ENCODE measurements at regions not wholly inside any gene's neighbourhood (a gene's known extent, or its start where the extent isn't known, plus 50 kb on each side); places are given as distances from the start of the nearest gene placed in this dataset.
"Not testable (repeated sequence)": the region's sequence is repeated elsewhere in the genome, so short reads cannot be mapped to it uniquely, and the experiment has no call there.

DNA sequence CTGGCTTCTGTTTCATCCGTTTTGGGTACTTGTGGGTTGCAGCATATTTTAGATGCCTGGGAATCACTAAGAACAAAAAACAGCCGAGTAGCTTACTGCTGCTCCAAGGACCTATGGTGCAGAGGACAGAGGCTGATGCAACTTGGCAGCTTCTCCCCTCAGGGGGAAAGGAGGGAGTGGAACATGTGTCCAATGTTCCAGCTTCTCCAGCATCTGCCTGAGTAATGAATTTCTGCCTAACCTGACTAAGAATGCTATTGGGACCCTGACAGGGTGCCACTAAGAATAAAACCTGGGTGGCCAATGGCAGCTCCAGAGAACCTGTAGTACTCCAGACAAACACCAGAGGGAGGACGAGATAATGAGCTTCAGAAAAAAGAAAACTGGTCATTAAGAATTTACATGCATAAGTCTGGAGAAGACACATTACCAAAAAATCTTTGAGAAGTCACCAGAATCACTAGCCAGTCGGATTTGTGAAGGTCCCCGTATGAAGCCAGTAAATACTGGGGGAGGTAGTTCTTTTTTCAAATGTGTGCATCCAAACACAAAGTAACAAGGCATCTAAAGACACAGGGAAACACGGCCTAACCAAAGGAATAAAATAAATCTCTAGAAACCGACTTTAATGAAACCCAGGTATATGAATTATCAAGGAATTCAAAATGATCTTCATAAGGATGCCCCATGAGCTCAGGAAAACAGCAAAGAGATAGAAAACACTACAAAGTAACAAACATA lies 293.5 kb downstream of the HINT1 start:
- no peaks in the 10 kb centered on the region for H3K9me3 ChIP-seq
- TF ChIP-seq, protein P1, sequence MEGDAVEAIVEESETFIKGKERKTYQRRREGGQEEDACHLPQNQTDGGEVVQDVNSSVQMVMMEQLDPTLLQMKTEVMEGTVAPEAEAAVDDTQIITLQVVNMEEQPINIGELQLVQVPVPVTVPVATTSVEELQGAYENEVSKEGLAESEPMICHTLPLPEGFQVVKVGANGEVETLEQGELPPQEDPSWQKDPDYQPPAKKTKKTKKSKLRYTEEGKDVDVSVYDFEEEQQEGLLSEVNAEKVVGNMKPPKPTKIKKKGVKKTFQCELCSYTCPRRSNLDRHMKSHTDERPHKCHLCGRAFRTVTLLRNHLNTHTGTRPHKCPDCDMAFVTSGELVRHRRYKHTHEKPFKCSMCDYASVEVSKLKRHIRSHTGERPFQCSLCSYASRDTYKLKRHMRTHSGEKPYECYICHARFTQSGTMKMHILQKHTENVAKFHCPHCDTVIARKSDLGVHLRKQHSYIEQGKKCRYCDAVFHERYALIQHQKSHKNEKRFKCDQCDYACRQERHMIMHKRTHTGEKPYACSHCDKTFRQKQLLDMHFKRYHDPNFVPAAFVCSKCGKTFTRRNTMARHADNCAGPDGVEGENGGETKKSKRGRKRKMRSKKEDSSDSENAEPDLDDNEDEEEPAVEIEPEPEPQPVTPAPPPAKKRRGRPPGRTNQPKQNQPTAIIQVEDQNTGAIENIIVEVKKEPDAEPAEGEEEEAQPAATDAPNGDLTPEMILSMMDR (IDR thresholded peaks at IDR 0.05): peak; percentile 72
- no peak overlapping the region for H3K27ac ChIP-seq
- no peak overlapping the region for H3K9ac ChIP-seq (ENCODE audit: low read depth in 2 of 2, low read length in 2 of 2)
- H3K27me3 ChIP-seq: no peaks in the 10 kb centered on the region
- intact Hi-C loops (cut with DNase I): loop anchor here (2.0 to 5.0 kb wide), 2 partner anchors 41 to 239 kb away; no protein-coding TSS in a partner anchor
- no peaks in the 10 kb centered on the region for H3K4me1 ChIP-seq
- DNase-seq: peak; percentile 49
- H3K4me3 ChIP-seq: no peak overlapping the region
- no peaks in the 10 kb centered on the region for H3K36me3 ChIP-seq

DNA sequence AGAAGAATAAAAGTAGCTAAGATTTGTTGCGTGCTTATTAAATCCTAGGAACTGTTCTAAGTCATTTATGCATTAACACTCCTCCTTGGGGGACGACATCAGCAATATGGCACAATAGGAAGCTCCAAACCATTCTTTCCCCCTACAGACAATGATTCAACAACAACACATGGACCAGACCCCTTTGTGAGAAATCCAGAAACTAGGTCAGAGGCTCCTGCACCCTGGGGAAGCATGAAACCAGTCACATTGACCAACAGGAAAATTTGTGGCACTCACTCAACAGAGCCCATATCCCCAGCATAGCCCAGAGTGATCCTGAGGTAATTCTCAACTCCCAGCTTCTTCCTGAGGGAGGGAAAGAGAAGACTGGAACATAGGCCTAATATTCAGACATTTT lies 294.4 kb downstream of the HINT1 start:
- Histone ChIP-seq H3K4me3 (no peak overlapping the region), H3K27me3 (no peaks in the 10 kb centered on the region), H3K27ac (no peak overlapping the region), H3K9ac (ENCODE audit: low read depth in 2 of 2, low read length in 2 of 2) (no peak overlapping the region), H3K9me3 (no peaks in the 10 kb centered on the region), H3K36me3 (no peaks in the 10 kb centered on the region), H3K4me1 (no peaks in the 10 kb centered on the region)
- intact Hi-C loops (cut with DNase I): loop anchor here (2.0 to 5.0 kb wide), 2 partner anchors 42 to 240 kb away; no protein-coding TSS in a partner anchor
- no peak for DNase-seq
- TF ChIP-seq, protein P1 (IDR thresholded peaks at IDR 0.05): no peak

DNA sequence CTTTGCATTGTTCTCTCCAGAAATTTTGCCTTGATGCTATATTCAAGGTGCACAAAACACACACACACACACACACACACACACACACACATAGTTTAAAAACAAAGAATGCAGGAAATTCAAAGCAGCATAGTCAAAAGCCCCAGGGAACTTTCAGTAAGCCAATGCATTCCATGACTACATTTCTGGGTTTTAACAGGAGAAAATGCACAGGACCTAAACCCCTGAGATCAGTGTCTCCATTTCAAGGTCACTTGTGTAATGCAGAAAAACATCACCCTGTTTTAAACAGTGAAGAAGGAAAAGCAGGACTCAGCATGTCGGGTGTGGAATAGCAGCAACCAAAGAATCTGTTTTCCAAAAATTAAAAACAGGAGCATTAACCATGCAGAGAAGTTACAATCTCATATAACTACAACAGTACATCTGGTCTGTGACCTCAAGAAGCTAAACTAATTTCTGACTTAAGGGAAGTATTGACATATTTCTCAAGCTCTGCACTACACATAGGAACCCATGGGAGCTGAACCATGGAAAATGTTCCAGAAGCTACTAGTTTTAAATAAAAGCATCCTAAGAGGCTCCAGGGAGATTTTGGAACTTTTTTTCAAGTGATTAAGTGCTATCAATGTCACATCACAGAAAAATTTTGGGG lies 296.7 kb downstream of the HINT1 start:
- Histone ChIP-seq H3K4me1 (no peaks in the 10 kb centered on the region), H3K4me3 (no peak overlapping the region), H3K9me3 (no peaks in the 10 kb centered on the region), H3K27me3 (no peaks in the 10 kb centered on the region), H3K27ac (no peak overlapping the region), H3K36me3 (no peaks in the 10 kb centered on the region), H3K9ac (ENCODE audit: low read depth in 2 of 2, low read length in 2 of 2) (no peak overlapping the region)
- no peak for DNase-seq
- TF ChIP-seq, protein P1 (IDR thresholded peaks at IDR 0.05): no peak
- intact Hi-C loops (cut with DNase I): no loop called here

DNA sequence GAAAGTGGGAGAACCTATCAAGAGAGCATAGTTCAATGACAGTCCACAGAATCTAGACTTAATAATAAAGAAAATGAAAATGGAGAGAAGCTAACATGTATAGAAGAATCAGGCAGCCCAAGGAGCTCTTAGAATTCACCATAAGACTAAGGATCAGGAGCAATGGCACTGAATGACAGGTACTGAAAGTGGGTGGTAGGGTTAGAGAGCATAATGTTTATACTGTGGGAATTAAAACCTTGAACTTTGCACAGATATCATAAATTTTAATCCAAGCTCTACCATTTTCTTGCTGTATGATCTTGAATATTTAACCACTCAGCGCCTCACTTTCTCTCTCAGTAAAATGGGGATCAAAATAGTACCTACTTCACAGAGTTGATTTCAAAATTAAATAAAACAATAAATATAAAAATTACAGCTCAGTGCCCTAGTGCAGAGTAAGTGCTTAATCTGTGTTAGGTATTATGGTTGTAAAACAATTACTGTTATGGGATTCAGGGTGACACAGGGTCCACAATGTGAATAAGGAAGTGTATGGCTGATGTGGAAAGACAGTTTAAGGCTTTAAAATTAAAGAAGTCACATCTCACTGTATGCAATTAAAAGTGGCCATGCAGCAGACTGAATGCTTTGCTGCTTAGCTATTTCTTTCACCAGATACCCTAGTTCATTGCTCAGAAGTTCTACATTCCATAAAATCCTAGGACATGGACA lies 319.8 kb downstream of the HINT1 start:
- intact Hi-C loops (cut with DNase I): no loop called here
- H3K9ac ChIP-seq (ENCODE audit: low read depth in 2 of 2, low read length in 2 of 2): no peak overlapping the region
- no peak for DNase-seq
- H3K4me1 ChIP-seq: no peaks in the 10 kb centered on the region
- H3K27me3 ChIP-seq: no peaks in the 10 kb centered on the region
- TF ChIP-seq, protein P1 (IDR thresholded peaks at IDR 0.05): no peak
- no peak overlapping the region for H3K4me3 ChIP-seq
- no peaks in the 10 kb centered on the region for H3K36me3 ChIP-seq
- H3K27ac ChIP-seq: no peak overlapping the region
- H3K9me3 ChIP-seq: no peaks in the 10 kb centered on the region

DNA sequence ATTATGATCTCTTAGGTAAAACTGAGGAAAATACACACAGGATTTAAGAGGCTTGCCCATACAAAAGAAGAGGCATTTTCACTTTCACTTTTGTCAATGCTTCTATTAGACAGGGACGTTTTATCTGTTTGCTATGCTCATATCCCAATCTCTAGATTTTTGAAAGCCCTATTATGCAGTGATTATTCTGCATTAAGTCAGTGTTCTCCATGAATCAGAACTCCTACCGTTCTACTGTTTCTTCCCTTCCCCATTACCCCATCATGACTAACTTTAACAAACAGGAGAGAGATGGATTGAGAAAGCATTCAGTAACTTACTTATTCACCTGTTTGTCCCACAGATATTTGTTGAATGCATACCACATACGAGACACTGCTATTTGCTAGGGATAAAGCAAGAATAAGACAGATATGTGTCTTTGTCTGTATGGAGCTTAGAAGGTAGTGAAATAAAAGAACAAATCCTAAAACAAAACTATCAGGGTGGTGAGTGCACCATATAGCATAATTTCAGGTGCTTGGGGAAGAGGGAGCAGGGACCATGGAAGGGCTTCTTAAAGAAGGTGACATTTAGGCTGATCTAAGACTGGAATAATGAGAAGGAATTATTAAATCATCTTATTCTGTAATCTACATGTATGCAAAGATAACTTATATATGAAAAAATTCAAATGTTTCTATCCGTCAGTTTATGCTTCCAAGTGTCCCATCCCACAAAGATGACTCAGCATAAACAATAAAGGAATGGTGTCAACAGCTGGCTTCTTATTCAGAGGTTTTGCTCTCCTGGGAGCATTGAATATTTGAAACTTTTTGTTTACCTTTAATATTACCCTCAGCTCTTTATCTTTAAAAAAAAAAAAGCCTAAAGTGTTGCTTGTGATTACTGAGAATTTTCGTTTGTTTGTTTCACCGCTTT lies 328.1 kb downstream of the HINT1 start:
- intact Hi-C loops (cut with DNase I): no loop called here
- H3K36me3 ChIP-seq: no peaks in the 10 kb centered on the region
- no peaks in the 10 kb centered on the region for H3K27me3 ChIP-seq
- H3K9me3 ChIP-seq: no peaks in the 10 kb centered on the region
- no peaks in the 10 kb centered on the region for H3K4me1 ChIP-seq
- H3K27ac ChIP-seq: no peak overlapping the region
- H3K9ac ChIP-seq (ENCODE audit: low read depth in 2 of 2, low read length in 2 of 2): peak overlapping the region in 1 of 2 donors; percentile 56
- DNase-seq: no peak
- TF ChIP-seq, protein P1 (IDR thresholded peaks at IDR 0.05): no peak
- peak overlapping the region; percentile 27 for H3K4me3 ChIP-seq

DNA sequence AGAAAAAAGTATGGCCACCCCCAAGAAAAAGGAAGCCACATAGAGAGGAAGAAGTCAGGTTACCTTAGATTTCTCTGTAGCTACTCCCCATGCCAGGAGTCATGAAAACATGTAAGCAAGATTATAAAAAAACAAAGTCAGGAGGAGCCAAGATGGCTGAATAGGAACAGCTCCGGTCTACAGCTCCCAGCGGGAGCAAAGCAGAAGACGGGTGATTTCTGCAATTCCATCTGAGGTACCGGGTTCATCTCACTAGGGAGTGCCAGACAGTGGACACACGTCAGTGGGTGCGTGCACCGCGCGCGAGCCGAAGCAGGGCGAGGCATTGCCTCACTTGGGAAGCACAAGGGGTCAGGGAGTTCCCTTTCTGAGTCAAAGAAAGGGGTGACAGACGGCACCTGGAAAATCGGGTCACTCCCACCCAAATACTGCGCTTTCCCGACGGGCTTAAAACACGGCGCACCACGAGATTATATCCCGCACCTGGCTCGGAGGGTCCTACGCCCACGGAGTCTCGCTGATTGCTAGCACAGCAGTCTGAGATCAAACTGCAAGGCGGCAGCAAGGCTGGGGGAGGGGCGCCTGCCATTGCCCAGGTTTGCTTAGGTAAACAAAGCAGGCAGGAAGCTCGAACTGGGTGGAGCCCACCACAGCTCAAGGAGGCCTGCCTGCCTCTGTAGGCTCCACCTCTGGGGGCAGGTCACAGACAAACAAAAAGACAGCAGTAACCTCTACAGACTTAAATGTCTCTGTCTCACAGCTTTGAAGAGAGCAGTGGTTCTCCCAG lies 347.3 kb downstream of the HINT1 start:
- DNase-seq; H3K9ac ChIP-seq (ENCODE audit: low read depth in 2 of 2, low read length in 2 of 2); H3K27me3 ChIP-seq; H3K27ac ChIP-seq; H3K4me3 ChIP-seq; H3K4me1 ChIP-seq; H3K9me3 ChIP-seq; intact Hi-C loops (cut with DNase I); H3K36me3 ChIP-seq: not testable (repeated sequence)

Data from colonic mucosa (tissue), 4 donors.